HG02678 (cell line): ENCODE measurements at regions not wholly inside any gene's neighbourhood (a gene's known extent, or its start where the extent isn't known, plus 50 kb on each side); places are given as distances from the start of the nearest gene placed in this dataset.
"Not testable (repeated sequence)": the region's sequence is repeated elsewhere in the genome, so short reads cannot be mapped to it uniquely, and the experiment has no call there.

Source experiments
- ATAC-seq: cut with Tn5 transposase; IDR thresholded peaks from one replicate; pipeline ENCODE4 v1.9.1; 2021; ENCODE audit warnings: mild to moderate bottlenecking, moderate library complexity; ENCODE audit not compliant: unreplicated experiment

DNA sequence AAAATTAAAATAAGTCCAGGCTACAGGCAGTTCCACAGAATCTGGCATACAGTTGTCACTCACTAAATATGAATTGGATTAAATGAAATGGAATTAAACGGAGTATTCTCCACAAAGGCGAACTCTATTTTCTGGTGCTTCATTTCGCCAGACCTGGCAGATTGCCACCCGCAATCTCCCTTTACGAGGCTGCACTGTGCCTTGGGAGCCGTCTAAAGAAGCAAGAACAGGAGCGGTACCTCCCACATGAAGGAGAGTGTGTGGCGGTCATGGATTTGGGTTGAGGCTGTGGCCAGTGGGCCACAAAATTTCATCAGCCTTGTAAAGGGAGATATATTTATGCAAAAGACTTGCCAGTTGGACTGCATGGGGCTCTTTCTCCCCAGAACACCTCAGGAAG is 151.0 kb downstream of the OSR1 start:
- ATAC-seq = no peak

DNA sequence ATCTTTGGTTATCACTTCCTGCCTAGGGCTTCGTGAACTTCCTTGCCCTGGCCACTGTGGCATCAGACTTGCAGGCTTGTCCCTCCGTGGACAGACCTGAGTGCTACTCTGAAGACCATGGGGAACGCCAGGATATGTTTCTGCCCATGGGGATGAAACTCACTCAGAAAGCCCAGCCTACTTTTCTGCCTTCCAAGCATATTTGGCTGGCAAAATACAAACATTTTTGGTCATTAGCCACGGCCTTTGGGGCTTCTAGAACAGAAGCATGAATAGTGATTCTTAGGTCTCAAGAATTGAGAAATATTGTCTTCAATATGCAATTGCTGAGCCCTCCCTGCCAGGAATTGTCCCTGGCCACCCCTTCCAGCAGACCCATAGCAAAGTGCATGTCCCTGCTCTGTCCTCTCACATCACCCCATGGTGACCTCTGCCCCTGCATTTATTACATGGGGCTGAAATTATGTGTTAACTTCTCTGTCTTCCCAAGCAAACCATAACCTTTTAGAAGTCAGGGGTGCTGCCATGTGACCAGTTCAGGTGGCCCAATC is 152.4 kb downstream of the OSR1 start:
- ATAC-seq = no peak

DNA sequence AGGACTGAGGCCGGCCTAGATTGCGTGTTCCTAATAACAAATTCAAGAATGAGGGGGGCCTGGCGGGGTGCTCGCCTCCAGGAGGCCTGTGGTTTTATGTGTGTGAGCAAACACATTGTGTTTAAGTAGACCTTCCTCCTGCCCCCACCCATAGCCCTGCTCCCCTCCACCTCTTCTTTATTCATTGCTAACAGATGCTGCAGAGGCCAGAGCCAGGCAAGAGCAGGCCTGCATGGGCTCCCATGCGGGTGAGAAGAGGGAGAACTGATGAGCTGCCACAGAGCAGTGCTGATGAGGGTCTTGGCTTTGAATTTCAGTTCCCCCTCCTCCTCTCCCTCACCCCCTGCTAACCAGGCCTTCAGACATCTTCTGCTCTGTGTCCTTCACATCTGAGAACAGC is 154.6 kb downstream of the OSR1 start:
- no peak for ATAC-seq

DNA sequence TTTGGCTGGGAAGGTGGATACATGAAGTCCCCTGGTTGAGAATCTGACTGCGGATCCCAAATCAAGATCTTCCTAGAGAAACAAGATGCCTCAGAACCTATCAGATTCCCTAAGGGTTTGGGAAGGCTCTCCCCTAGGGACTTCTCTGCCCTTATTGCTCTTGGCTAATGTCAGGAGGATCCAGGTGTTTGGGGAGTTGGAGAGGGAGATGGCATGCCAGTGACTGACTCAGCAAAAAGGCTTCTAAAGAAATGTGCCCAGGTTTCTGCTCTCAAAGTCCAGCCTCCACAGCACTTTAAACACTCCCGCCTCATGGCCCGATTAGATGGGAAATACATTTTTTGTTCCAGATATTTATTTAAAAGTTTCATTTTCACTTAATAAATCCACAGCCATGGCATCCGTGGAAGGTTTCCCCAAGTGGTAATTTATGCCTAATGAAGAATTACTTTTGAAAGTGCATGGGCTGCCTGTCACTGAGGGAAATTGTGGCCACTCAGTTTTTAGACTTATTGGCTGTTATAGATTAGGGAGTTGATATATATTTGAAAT is 156.4 kb downstream of the OSR1 start:
- ATAC-seq = no peak

DNA sequence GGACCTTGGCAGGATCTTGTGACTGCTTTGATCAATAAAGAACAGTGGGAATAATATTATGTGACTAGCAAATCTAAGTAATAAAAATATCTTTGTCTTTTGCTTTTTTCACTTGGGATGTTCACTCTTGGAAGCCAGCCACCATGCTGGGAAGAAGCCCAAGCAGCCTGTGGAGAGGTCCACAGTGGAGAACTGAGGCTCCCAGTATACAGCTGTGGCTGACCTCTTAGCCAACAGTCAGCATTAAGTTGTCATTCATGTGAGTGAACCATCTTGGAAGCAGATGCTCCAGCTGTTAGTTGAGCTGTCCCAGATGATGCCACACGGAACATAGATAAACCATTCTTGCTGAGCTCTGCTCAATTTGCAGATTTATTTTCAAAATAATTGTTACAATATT is 160.0 kb downstream of the OSR1 start:
- no peak for ATAC-seq

DNA sequence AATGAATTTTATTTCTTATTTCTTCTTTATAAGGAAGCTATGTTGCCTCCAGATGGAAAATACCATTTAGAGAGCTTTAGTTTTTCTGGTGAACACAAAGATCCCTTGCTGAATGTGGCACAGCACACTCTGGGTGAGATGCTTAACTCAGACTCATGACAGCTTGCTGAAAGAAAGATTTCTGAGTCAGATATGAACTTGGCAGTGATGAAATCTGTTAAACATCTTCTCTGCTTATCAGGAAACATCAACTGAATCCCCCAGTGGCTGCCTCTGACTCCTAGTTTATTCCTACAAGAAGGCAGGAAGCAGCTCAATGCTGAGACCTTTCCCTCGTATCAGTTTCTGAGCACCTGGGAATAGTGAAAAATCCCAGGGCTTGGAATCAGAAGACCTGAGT is 162.8 kb downstream of the OSR1 start:
- no peak for ATAC-seq

DNA sequence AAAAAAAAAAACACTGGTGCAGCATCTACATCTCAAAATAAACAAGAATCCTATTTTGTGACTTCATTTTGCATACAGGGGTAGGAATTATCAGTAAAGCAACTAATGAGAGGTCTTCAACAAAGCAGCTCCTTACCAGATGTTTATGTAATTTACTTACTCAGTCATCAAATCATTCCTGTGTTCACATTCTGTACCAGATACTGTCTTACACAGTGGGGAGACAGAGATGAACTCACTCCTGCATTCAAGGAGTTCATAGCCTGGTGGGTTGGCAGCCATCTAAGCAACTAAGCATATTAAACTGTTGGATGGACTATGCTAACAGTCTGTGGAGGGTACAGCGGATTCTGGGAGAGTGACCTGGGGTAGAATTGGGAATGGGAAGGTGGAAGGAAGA is 169.0 kb downstream of the OSR1 start:
- no peak for ATAC-seq

DNA sequence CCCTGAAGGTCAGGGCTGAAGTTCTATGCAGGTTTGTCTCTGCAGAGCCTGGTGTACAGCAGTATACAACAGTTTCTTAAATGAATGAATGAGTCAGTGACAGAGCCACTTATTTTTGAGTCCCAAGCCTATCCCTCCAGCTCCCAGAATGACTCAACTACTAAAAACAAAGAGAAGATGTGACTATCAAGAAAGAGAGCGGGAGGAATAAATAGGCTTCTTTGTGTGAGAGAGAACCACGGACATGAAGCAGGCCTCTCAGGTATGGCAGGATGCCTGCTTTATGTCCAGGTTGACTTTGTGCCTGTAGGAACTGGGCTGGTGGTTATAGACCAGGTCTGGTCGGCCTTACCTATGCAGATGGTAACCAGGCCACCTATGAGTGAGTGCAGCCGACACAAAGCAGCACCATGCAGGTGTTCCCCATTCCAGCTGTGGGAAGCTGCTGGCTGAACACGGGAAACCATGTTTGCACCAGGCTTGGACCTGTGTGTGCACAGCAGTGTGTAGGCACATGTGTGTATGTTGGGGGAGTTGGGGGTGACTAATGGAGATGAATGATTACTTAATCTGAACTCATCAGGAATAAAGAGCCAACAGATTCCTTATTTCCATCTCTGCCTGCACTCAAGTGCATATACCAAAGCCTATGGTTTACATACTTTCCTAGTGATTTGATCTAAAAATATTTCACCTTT is 171.0 kb downstream of the OSR1 start:
- no peak for ATAC-seq

DNA sequence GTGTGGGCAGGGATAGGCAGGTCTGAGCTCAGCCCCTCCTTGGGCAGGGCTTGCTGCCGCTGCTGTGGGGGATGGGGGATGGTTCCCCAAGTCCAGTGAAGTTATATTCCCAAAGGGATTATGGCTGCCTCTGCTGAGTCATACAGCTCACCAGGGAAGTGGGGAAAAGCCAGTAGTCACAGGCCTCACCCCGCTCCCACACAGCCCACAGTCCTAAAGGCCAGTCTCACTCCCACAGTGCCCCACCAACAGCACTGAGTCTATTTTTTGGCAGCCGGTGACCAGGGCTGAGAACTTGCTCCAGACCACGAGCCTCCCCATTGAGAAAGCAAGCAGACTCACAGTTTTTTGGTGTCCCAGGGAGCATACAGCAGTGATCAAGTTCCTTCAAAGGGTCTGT is 173.3 kb downstream of the OSR1 start:
- ATAC-seq = no peak

DNA sequence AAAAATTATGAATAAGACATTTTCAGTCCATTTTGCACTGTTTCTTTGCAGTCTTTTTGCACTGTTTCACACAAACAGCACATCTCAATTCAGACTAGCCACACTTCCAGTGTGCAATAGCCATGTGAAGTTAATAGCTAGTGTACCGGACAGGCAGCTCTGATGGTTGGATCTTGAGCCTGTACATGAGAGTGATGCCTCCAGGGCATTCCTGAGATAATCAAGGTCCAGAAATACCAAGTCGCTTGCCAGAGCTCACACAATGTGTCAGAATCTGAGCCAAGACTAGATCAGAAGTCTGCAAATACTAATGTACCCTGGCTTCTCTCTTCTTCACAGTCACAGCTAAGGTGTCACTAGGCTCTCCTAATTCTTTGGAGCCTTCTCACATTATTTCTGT is 180.2 kb downstream of the OSR1 start:
- no peak for ATAC-seq

DNA sequence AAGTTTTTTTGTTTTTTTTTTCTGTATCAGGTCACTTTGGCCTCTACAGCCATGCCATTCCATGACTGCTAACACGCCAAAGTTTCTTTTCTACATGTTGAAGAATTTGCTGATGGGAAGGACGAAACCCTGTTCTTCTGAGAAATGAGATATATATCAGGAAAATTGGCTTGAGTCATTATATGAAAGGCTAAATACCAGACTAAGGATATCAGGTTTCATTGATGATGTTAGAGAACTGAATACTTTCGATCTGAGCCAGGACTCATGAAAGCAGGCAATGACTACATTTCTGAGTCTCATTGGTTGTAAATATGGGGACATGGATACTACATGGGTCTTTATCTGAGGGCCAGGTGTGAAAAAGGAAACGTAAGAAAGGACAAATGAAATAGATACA is 181.4 kb downstream of the OSR1 start:
- no peak for ATAC-seq

DNA sequence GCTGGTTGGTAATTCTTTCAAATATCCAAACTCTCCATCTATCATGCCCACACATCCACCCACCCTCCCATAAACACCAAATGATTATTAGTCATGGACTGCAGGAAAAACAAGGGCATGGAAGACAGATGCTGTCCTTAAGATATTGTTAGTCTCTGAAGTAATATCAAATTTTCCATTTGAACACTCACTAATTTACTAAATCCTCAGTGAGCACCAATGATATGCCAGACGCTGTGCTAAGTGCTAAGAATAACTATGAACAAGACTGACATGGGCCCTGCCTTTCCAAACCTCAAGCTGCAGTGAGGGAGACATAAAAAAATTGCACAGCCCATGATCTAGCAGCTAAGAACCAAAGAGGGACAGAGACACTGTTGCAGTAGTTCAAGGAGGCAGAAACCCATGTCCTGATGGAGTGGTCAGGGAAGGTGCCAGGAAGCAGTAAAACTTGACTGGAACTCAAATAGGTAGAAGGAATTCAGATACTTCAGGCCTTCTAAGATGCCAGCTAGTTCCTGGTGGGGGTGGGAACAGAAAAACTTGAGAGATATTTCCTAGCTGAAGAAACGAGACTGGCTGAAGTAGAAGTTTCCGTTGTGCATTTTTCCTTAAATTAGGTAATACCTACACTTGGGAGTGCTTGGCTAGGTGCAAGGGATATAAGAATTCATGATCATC is 182.1 kb downstream of the OSR1 start:
- ATAC-seq = no peak

DNA sequence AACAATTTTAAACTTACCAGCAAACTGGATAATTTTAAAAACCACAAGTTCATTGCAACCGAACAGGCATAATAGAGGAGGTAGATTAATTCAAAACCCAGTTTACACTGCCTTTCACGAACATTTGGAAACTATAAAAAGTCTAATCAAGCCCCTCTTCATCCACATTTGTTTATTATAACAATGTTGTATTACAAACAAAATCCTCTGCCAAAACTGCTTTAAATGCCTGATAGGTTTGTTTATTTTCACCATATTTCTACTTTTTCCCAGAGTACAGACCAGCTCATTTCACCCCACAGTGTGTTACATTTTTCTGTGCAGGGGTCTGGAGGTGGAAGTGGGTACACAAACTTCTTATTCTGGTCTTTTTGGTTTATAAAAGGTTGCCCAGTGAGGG is 184.2 kb downstream of the OSR1 start:
- no peak for ATAC-seq

DNA sequence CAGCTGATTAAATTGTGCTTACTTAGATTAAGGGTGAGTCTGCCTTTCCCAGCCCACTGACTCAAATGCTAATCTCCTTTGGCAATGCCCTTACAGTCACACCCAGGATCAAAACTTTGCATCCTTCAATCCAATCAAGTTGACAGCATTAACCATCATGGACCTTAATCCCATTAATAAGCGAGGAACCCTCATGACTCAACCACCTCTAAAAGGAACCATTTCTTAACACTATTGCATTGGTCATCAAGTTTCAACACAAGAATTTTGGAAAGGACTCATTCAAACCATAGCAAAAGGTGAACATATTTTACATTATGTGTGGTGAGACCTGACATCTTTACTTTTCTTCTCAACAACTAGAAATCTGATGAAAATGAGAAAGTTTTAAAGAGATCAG is 187.0 kb downstream of the OSR1 start:
- no peak for ATAC-seq

DNA sequence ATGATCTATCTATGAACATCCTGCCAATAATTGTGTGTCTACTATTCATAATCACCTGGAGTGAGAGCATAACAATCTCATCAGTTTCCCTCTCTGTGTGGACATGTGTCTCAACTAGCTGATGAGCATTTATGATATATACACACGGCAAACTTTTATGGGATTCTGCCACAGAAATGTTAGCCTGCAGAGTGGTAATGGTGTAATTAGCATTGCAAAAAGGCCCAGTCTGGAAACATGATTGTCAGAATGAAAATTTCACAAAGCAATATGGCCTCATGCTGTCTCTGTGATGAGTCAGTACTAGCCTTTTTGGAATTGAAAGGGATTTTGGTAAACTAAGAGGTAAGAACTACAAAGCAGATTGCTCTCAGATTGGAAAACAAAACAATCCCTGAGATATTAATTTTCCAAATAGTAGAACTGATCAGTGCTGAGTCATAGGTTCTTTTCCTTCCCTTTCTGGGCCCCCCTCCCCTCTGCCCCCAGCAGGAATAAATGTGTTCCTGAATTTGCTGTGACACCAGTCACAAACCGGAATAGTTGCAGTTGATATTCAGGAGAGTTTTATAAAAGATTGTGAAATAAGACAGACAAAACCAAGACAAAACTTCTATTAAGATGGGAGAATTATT is 189.2 kb downstream of the OSR1 start:
- no peak for ATAC-seq

DNA sequence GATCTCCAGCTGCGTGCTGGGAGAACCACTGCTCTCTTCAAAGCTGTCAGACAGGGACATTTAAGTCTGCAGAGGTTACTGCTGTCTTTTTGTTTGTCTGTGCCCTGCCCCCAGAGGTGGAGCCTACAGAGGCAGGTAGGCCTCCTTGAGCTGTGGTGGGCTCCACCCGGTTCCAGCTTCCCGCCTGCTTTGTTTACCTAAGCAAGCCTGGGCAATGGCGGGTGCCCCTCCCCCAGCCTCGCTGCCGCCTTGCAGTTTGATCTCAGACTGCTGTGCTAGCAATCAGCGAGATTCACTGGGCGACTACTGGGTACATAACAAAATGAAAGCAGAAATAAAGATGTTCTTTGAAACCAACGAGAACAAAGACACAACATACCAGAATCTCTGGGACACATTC is 194.3 kb downstream of the OSR1 start:
- ATAC-seq = not testable (repeated sequence)

DNA sequence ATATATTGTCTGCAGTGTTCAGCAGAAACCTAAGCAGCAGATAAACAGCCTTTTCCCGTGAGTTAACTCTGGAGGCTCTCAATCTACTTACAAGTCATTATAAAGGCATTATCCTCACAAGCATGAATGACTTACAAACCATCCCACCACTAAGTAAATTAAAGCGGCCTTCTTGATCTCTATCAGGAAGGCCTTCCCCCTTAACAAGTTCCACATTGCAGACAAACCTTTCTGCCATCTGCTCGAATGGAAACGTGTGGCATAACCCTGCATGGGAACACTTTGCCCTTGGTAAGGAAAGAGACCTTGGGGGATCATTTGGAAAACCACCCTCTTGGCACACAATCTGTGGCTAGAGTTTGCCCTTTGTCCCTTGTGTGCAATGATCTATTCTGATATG is 199.5 kb downstream of the OSR1 start:
- no peak for ATAC-seq

DNA sequence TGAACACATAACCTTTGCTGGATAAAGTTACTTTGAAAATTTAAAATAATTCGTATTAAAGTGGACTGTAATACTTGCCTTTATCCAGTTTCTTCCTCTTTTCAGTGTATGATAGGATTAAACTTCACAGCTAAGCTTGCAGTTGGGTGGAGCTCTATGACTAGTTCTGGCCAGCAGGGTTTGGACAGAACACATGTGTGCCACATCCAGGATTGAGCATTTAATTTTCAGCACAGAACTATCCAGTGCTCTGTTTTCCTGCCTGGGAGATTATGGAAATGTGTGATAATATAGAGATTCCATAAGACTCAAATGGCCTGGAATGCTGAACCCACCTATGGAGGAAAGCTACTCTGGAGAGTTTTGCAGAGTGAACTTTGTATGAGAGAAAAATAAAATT is 200.2 kb downstream of the OSR1 start:
- no peak for ATAC-seq

DNA sequence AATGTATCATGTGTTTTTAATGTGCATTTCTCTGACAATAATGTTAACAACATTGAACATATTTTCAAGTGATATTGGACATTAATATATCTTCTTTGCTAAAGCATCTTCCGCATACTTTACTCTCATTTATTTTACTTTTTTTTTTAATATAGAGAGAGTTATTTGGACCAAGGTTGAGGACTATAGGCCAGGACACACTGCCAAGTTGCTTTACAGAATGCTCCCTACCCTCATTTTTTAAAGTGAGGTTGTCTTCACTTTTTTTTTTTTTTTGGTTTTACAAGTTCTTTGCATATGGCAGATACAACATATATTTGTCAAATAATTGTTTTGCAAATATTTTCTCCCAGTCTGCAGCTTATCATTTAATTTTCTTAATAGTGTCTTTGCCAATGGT is 201.8 kb downstream of the OSR1 start:
- ATAC-seq = no peak

DNA sequence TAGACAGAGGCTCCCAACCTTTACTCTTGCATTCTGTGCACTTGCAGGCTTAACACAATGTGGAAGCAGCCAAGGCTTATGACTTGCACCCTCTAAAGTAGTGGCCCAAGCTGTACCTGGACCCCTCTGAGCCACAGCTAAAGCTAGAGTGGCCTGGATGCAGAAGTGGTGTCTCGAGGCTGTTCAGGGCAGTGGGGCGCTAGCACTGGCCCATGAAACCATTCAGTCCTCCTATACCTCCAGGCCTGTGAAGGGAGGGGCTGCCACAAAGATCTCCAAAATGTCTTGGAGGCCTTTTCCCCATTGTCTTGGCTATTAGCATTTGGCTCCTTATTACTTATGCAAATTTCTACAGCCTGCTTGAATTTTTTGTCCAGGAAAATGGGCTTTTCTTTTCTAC is 207.7 kb downstream of the OSR1 start:
- no peak for ATAC-seq

DNA sequence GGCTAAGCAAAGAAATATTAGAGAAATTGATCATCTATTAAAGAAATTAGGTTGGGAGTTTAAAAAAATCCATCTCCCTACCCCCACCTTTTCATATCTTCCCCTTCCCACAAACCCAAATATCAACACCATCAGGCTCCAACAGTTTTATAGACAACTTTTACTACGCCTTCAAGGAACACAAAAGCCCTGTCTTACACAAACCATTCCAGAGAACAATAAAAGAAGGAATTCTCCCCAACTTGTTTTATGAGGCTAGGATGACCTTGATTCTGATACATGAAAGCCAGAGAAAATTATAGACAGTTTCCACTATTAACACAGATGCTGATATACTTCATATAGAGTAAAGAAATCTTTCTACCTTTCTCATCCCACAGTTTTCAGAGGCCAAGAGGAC is 211.6 kb downstream of the OSR1 start:
- no peak for ATAC-seq
